Transverse colon (tissue), 3 donors: ENCODE measurements at regions not wholly inside any gene's neighbourhood (a gene's known extent, or its start where the extent isn't known, plus 50 kb on each side); places are given as distances from the start of the nearest gene placed in this dataset.

Experiments
- EP300 ChIP-seq: sonication (generic); formaldehyde crosslinking; IDR thresholded peaks from one replicate; pipeline ENCODE4 v1.6.1; 2017; ENCODE audit warnings: antibody characterized with exemption, low read depth
- TF ChIP-seq, protein P1 (sequence below), 5 experiments: fragments of 200-600 bp in 3 of 5; fragments of 450-650 bp in 2 of 5; sonication (generic) in 3 of 5; IDR thresholded peaks; 1 replicate in 2 of 5; 2 replicates in 3 of 5; pipeline ENCODE4 v1.5.1; 2016 to 2017; ENCODE audit warnings: antibody characterized with exemption in 5 of 5, inconsistent platforms in 3 of 5, mild to moderate bottlenecking in 2 of 5, moderate library complexity in 1 of 5

DNA sequence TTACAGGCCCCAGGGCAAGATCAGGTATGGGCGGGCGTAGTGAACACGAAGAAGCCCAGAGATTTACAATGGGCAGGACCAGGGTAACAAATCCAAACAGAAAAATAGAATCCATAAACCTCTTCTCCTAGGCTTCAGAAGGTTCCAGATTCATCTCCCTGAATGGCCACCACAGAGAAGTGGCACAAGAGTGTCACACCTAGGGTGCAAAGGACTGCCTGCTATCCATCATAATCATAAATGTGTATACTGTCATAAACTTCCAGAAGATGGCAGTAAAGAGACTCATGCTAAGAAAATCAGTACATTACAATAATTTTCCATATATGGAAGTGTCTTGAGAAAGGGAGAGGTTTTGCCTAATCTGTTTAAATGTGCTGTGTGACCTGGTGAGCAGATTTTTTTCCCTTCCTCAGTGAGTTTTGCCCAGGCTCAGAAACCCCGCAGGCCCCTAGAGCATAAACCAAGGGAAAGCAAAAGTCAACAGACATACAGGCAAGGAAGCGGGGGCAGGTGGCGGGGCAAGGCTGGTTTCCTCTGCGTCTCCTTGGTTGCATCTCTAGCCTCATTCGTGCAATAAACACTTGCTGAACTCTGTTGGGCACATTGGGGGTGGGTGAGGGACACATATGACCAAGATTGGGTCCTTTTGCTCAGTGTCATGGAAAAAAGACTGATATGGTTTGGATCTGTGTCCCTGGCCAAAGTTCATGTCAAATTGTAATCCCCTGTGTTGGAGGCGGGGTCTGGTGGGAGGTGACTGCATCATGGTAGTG is 92.0 kb upstream of the CDH5 start:
- TF ChIP-seq, protein P1, sequence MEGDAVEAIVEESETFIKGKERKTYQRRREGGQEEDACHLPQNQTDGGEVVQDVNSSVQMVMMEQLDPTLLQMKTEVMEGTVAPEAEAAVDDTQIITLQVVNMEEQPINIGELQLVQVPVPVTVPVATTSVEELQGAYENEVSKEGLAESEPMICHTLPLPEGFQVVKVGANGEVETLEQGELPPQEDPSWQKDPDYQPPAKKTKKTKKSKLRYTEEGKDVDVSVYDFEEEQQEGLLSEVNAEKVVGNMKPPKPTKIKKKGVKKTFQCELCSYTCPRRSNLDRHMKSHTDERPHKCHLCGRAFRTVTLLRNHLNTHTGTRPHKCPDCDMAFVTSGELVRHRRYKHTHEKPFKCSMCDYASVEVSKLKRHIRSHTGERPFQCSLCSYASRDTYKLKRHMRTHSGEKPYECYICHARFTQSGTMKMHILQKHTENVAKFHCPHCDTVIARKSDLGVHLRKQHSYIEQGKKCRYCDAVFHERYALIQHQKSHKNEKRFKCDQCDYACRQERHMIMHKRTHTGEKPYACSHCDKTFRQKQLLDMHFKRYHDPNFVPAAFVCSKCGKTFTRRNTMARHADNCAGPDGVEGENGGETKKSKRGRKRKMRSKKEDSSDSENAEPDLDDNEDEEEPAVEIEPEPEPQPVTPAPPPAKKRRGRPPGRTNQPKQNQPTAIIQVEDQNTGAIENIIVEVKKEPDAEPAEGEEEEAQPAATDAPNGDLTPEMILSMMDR (IDR thresholded peaks at IDR 0.05), result peak in 2 of 5 experiments; percentile 27 to 28
- TF ChIP-seq EP300, result no peak
